Stimulated activated CD8-positive, alpha-beta memory T cell treated with anti-CD3 and anti-CD28 coated beads, Interleukin-15, amount 100 ng/mL, for 24 hours (primary cell): ENCODE measurements at regions not wholly inside any gene's neighbourhood (a gene's known extent, or its start where the extent isn't known, plus 50 kb on each side); places are given as distances from the start of the nearest gene placed in this dataset.

Experiments used
- DNase-seq: peaks from one replicate; pipeline ENCODE4 v3.0.0-alpha.2; 2020; ENCODE audit warnings: low read depth

DNA sequence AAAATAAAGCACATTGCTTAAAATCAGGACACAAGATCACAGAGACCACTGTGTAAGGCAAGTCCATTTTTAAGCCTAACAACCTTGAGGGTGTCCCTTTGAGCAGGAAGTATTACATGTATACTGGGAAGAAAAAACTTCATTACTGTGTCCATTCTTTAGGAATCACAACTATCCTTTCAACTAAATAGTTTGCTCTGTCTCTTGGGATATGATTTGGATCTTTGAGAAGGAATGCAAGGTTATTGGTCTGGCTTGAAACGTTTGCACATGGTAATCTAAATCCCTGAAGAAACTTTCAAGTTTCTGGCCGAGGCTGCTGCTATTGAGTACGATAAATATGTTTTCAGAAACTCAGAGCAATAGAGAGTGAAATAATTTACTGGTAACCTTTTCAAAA, 923.0 kb upstream of the SEMA6A start:
- DNase-seq = no peak

DNA sequence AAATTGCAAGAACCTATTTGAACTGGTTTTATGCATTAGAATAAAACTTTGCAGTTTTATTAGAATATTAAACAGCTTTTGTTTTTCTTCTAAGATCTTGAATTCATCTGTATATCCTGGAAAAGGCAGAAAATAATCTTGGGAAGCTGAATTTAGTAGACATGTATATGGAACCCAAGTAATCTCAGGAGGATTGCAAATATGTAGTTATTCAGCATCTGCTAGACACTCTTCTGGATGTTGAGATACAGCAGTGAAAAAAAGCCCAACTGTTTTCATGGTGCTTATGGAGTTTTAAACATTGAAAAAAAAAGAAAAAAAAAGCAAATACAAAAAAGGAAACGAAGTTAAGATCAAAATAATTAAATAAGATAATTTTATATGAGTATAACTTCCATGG, 922.2 kb upstream of the SEMA6A start:
- no peak for DNase-seq

DNA sequence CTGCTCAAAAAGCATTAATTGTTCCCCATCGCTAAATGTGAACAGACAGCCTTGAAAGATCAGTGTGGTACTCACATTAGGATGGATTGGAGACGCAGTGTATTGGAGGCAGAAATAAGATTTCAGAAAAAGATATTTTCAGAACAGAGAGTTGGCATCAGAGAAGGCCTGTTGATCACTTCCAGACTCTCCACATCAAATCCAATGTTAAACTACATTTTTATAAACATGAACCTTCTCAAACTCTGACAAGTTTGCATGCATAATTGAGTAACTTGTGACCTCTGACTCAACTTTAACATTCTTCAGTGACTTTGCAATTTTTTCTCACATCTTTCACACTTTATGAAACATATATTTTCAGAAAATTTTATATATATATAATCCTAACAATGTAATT, 919.6 kb upstream of the SEMA6A start:
- no peak for DNase-seq

DNA sequence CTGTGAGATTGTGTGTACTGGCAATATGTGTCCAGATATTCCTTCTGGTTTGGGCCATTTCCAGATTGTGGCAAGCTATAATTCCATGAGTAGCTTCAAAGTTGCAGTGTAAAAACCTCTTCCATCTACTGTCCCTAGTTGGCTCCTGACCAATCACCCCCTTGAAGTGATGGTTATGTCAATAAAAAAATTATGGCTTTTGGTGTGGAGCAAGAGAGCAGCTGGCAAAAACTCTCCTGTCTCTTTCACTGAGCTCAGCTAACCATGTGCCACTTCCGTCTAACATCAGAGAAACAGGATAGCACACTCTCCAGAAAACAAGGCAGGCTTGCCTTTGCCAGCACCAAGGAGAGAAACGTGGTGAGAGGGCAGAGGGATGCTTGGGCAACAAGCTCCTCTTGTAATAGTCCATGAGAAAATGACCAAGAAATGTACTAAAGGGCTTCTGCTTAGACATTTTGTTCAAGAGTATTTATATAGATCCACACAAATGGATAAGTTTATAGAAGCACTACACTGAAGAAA, 914.4 kb upstream of the SEMA6A start:
- DNase-seq = no peak

DNA sequence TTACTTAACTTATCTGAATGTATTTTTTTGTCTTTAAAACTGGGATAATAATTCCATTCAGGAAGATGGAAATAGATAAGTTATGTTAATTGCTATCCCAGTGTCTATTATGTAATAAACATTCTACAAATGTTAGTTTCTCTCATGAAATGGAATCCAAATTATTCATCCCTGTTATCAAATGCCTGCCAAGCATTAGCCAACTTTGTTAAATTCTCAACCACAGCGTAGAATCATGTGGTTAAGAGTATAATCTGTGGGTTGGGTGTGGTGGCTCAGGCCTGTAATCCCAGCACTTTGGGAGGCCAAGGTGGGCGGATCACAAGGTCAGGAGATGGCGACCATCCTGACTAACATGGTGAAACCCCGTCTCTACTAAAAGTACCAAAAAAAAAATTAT, 912.9 kb upstream of the SEMA6A start:
- DNase-seq = no peak

DNA sequence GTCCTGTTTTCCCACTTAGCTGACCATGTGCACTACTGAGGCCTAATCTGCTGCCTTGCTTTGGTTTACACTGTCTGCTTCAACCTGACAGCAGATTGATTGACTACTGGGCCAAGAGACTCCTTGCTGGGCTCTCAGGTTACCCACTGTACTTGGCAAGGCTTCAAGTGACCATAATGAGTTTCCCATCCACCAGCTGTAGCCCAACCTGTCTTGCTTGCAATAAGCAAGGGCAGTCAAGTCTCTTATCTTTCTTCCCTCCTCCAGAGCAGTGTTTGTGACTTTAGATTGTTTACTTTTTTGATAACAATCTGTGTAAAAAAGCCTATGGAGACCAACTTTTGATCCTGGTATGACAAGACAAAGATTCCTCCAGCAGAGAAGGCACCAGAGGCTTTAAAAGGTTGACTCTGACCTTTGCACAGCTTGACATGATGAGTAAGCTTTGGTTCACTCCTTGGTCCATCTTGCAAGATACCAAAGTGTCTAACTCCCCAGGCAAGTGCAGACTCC, 912.3 kb upstream of the SEMA6A start:
- no peak for DNase-seq

DNA sequence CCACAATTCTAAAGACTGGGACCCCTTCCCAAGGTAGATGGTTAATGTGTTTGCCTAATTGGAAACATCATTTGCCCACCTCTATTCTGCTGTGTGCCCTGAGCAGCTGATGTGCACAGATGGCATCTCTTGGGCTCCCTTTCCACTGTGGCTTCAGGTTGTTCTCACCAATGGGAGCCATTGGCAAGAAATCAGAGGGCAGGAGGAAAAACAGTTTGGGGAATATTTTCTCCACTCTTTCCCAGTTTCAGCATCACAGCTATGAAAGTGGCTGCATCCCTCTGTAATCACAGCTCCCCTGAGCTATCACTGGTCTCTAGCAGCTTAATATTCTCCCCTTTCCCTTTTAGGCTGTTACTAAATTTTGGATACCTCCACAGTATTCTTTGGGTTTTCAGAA, 911.6 kb upstream of the SEMA6A start:
- DNase-seq = no peak

DNA sequence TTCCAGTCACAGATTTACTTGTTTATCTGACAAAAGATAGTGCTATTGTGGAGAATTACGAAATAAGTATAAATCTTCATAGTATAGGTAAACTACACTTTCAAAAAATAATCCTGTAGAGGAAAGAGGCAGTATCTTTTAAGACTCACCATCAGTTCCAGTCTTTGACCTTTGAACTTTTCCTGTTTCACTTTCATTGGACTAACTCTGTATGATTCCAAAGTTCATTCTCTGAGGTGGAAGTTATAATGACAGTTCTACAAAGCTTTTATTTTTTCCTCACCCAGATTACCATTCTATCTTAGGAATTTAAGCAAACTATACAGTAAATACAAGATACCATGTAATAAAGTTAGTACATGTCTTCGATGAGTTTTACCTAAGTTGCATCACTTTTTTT, 901.3 kb upstream of the SEMA6A start:
- no peak for DNase-seq

DNA sequence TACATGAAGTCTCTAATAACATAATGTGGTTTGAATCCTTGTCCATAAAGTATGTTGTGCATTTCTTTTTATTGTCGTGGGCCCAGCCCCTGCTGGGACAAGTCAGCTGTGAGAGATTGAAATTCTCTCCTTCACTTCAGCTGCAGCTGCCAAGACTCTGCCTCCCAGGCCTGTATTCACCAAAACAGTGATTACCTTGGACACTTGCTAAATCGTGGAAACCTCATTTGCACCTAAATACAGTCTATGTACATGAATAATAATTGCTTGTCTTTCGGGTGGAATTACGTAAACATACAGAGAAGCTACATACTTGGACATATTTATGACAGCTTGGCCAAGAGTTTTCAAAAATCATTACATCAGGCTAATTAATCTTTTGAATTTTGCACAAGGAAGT, 898.5 kb upstream of the SEMA6A start:
- no peak for DNase-seq

DNA sequence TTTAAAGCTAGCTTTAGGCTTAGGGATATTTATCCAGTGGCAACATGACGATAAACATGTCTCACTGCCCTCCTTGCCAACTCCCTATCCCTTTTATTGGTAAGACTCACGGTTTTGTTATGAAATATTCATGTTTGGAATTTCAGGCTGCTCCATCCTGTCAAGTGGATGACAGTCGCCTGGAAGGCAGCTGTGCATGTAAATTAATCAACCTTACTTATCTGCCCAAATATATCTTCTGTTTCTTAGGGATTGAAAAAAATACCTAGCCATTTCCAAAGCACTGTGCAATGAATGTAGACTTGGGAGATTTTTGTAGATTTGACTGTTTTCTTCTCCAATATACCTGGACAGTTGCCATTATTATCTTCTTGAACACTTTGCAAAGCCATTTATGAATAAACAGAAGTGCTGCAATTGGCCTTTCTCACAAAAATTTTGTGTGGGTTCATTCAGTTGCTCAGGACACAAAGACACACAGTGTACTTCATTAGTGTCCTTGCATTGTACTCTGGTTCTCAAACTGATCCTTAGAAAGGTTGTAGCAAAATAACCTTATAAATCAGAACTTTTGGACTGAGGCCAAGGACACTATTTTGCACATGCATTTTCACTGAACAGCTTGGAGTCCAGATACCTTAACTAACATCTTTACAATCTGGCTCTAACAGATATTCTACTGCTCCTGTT, 889.4 kb upstream of the SEMA6A start:
- DNase-seq = no peak

DNA sequence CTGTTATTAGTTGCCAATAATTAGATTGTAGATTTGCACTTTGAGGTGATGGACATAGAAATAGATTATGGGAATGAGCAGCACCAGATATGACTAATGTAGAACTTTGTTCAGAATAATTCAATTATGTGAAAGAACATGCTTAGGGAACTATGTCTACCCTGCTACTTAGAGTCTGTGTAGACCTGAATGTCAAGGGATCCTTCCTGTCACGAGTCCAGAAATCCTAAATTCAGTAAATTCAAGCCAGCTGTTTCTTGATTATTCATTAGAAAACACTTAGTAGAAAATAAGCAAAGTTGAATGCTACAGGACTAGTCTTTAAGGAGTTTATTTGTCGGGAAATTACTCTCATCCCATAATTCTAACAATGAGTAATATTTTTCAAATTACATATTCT, 887.3 kb upstream of the SEMA6A start:
- DNase-seq = no peak

DNA sequence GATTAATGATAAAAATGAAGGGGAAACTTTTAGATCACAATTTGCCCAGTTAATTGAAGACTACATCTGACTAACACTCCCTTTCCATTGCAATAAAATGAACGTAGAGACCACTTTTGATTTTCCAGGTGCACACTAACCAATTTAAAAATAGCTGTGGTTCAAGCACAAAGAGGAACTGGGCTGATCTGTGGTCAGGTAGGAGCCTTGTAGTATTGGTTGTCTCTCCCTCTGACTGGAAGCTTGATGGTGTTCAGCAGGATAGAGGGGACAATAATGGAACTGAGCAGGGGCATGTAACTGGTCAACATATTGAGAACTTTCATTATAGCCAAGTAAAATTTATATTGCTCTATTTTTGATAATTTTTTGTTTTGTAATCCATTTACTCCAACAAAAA, 886.8 kb upstream of the SEMA6A start:
- DNase-seq = no peak

DNA sequence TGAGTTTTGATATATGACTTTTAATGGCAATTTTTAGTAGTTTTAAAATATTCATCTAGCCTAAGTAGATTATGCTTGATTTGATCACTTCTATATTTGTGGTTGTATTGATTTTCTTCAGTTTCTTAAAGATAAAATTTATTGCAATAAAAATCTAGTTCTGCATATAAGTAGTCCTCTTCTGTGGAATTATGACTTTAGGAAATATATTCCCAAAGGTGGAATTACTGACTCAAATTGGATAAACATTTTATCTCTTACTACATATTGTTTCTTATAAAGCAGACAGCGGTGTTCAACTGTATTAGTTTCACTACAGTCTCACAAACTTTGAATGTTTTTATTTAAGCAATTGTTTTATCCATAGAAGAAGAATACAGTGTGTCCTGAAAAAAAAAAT, 883.0 kb upstream of the SEMA6A start:
- DNase-seq = no peak

DNA sequence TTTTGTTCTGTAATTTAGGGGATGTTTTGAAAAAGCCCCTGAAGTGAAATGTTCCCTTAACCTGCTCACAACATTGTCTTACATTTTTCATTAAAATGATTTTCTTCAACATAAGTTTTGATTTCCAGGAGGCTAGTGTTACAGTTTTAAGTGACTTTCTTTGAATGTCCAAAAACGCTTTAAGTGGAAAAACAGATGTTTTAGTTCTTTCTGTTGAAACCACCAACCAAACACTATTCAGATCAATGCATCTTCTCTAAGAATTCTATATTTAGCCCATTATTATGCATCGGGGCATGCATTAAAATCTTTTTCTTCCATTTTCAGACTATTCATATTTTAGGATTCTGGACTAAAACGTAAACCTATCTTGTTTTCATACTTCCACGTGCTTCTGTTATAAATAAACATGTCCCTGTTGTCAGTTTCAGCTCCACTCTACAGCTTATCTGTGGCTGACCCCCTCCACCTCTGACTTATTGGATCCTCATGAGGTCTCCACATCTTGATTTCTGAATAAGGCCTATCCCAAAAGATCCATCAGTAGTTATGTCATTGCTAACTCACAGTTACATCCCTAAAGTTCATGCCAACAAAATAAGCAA, 882.3 kb upstream of the SEMA6A start:
- no peak for DNase-seq

DNA sequence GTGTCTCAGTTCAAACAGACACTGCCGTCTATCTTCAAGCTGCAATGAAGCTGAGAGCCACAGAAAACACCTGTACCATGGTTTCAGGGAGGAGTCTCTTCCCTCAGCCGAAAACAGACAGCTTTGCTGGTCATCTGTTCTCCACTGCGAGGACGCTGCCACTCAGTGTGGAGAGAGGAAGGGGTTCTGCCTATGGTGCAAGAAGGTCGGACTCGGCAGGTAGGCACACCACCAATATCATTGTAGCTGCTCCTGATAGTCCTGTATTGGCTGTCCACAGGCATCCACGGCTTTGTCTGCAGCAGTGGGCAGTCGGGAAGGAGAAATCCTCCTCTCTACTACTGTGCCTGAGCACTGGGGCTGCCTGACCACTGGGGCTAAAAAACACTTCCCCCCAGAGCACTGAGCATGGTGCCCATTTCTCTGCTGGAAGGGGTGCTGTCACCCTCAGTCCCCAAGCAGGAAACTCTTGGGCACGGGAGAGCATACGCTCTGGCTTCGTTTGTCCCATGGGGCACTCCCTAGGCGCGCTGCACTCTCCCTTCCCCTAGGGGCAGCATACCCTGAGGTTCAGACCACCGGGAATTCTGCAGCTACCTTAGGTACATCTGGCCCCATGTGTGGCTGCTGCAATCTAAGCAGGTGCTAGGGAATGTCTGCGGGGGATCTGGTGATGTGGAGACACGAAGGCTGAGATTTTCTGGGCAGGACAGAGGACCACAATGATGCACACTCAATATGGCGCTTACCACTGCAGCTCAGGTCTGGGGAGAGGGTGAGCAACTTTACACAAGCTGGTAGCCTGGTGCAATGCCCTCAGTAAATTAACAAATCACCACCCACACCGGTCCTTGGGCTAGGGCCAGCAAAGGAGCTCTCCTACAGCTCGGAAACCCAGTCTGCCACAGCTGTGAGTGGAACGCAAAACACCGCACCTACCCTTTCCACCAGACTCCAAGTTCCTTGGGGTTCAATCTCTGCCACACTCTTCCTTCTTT, 880.9 kb upstream of the SEMA6A start:
- DNase-seq = no peak

DNA sequence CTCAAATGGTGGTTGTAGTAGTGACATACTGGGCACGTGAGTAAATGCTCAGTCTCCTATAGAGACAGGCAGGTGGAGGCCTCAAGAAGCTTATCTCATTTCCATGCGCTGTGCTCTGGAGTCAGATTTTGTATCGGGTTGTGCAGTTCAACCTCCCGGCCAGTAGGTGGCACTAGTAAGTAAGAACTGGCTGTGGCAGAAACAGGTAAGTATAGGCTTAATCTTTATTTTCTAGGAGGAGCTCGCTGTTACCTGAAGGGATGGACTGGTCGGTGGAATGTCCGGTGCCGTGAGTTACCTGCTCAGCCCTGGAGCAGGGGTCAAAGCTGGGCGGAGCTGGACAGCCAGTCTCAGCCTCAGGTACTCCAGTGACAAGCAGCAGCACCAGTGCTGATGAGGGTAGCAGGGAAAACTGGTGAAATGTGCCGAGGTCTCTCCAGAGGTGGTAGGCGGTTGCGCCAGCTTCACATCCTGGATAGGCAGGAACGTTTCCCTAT, 880.1 kb upstream of the SEMA6A start:
- no peak for DNase-seq

DNA sequence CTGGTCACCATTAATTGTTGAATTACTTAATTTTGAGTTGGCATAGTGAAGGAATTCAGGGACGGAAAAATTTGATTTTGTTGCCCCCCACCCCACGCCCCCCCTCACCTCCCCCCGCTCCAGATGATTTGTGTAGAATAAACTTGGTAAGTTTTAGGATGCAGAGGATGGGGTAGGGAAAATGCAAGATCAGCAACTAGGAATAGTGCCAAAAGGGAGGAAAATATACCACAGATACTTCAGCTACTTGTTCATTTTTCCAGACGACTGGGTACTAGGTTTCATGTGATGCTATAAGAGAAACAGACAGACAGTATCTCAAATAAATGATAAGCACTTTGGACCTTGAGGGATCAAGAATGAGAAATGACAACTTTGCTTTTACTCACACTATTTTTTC, 862.2 kb upstream of the SEMA6A start:
- DNase-seq = no peak

DNA sequence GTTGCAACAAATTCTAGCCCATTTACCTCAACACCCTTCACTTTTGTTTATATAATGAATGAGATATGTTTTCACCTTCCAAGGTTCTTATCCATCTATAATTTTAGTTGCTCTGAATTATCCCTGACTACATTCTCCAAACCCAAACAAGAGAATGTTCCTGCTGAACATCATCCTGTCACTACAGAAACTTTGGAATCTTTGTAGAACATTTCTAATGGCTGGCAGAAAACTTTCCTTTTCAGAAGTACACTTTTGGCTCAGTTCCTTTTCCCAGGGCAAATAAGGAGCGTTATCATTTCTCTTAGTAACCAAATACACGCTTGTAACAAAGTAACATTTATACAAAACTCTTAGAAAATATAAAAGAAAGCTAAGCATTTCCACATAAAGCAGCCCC, 860.6 kb upstream of the SEMA6A start:
- DNase-seq = no peak

DNA sequence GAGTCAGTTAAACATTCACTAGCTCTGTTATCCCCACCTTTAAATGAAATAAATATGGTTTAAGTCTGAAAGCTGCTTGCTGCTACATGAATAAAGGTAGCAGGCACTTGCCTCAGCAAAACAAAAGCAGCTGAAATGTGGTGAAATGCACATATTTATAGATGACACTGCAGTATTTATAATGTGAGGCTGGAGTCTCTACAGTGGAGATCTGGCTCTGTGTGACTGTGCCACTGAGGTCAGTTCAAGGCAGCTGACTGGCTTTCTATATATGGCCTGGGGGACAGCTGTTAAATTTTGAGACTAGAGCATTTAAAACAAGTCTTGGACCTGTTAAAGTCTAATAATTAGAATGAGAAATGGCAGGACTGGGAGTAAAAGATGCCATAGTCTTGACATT, 859.6 kb upstream of the SEMA6A start:
- no peak for DNase-seq

DNA sequence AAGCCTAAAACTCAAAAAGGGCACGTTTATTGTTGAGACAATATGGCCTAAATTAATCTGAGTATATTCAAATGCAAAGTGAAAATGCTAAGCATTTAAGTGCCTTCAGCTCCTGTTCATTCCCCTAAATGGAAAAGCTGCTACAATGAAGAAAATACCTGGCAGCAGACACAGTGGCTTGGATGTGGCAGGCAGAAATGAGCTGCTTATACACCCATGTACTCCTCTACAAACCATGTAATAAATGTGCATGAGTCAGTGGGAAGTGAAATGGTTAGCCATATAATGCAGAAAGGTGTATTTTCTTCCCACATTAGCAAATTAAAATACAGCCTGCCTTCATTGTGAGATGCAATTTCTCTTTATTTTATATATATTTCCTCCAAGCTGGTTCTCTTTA, 859.2 kb upstream of the SEMA6A start:
- DNase-seq = no peak

DNA sequence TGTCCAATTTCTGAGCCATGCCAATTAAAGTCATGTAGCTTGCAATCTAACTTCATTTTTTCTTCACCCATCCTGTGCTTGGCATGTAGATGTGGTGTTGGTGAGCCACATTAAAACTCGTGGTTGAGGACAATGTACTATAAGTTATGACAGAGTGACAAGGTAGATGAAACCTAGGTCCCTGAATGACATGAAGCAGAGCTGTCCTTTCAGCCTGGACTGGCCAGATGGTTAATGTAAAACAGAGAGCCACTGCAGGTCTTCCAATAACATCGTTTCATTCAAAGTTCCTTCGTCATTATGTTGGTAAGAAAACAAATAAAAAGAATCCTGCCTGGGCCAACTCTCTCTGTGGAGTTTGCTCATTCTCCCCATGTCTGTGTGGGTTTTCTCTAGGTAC, 856.5 kb upstream of the SEMA6A start:
- DNase-seq = no peak

DNA sequence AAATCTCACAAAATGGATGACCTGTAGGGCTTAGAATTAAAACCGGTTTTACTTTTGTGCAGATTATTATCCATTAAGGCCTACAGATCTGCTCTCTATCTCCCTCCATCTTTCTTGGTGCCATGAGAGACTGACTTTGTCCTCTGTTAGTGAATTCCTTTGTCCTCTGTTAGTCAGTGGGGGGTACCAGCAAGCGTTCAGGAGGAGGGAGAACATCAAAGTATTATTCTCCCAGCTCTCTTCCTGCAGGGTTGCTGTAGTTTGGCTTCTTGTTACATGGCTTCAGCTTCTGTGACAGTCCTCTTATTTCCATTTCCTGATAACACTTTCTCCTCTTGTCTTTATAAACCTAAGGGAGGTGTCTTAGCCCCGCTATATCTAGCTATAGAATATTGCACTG, 850.5 kb upstream of the SEMA6A start:
- no peak for DNase-seq
